Neuron (in vitro differentiated cells): ENCODE measurements at regions not wholly inside any gene's neighbourhood (a gene's known extent, or its start where the extent isn't known, plus 50 kb on each side); places are given as distances from the start of the nearest gene placed in this dataset.
"Not testable (repeated sequence)": the region's sequence is repeated elsewhere in the genome, so short reads cannot be mapped to it uniquely, and the experiment has no call there.

Source experiments
- H2AFZ ChIP-seq: one replicate; pipeline ENCODE4 v1.6.1; 2013; ENCODE audit warnings: low read depth, mild to moderate bottlenecking, inconsistent platforms, low read length, moderate library complexity
- H3K27me3 ChIP-seq: one replicate; pipeline ENCODE4 v1.6.1; 2013; ENCODE audit warnings: low read length; ENCODE audit not compliant: insufficient read depth
- H3K36me3 ChIP-seq: one replicate; pipeline ENCODE4 v1.6.1; 2013; ENCODE audit warnings: low read length; ENCODE audit not compliant: insufficient read depth
- H3K4me1 ChIP-seq: one replicate; pipeline ENCODE4 v1.6.1; 2013; ENCODE audit warnings: low read length; ENCODE audit not compliant: insufficient read depth
- H3K4me3 ChIP-seq: 2 replicates; pipeline ENCODE4 v1.5.1; 2013; ENCODE audit warnings: mild to moderate bottlenecking, low read length, moderate library complexity
- H3K9me3 ChIP-seq: one replicate; pipeline ENCODE4 v1.6.1; 2013; ENCODE audit warnings: low read length

DNA sequence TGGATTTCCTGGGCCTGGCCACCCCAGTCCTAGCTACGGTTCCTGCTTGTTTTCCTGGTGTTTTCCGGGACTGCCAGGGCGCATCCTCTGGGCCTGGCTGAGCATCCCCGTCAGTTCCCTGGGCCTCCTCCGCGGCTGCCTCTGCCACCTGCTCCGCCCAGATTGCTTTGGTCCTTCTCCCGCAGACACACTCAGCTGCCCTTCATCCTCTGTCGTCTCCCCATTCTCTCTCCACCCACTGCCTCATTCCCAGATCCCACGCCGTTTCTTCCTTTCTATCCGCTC lies 153.2 kb upstream of the NBPF19 start:
- not testable (repeated sequence) for H3K36me3 ChIP-seq, H3K27me3 ChIP-seq, H3K4me1 ChIP-seq, H2AFZ ChIP-seq, H3K9me3 ChIP-seq, H3K4me3 ChIP-seq

DNA sequence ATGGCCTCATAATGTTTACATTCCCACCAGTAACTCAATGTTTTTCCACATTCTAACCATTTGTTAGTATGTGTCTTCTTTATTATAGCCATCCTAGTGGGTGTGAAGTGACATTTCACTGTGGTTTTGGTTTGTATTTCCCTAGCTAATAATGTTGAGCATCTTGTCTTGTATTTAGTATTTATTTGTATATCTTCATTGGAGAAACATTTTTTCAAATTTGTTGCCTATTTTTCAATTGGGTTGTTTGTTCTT lies 144.8 kb upstream of the NBPF19 start:
- not testable (repeated sequence) for H2AFZ ChIP-seq, H3K36me3 ChIP-seq, H3K4me3 ChIP-seq, H3K4me1 ChIP-seq, H3K27me3 ChIP-seq, H3K9me3 ChIP-seq

DNA sequence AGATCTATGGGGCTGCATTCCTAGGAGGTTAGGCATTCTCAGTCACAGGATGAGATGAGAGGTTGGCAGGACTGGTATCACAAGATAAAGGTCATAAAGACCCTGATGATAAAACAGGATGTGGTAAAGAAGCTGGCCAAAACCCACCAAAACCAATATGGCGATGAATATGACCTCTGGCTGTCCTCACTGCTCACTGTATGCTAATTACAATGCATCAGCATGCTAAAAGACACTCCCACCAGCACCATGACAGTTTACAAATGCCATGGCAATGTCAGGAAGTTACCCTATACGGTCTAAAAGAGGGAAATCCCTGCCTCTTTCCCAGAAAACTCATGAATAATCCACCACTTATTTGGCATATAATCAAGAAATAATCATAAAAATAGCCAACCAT lies 138.8 kb upstream of the NBPF19 start:
- H3K36me3 ChIP-seq, H3K9me3 ChIP-seq, H3K27me3 ChIP-seq, H3K4me3 ChIP-seq, H3K4me1 ChIP-seq, H2AFZ ChIP-seq: not testable (repeated sequence)

DNA sequence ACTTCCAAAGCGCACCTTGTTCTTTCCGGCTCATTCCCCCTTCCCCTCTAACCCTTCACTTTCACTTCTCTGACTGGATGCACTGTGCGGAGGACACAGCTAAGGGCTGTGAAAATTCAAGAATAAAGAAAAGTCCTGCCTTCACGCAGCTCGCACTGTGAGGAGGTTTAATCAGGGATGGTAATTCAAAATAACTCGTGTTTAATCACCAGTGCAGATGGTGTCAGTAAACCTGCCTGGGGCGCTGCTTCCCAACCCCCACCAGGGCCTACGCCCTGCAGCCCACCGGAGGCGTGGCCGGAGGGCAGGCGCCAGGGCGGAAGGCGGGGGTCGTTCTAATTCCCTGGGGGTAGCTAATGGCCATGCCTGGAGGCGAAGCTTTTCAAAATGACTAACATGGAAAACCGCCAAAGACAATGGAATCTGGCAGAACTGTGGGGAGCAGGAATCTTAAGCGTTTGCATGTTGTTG lies 136.6 kb upstream of the NBPF19 start:
- not testable (repeated sequence) for H3K9me3 ChIP-seq, H3K4me1 ChIP-seq, H3K27me3 ChIP-seq, H3K4me3 ChIP-seq, H3K36me3 ChIP-seq, H2AFZ ChIP-seq

DNA sequence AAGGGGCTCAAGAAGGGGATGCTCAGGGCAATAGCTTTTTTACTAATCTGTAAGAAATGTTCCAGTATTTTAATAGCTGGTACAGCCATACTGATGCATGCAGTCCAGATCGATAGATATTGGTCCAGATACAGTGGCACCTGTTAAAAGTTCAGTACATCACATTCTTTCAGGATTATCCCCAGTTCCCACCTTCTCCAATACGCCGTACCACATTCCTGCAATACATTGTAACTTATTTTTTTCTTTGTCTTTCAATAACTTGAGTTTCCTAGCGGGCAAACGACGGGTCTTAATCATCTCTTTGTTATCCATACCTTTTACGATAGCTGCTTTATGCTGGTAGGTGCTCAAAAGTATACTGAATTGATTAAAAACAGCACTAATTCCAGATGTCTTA lies 136.1 kb upstream of the NBPF19 start:
- not testable (repeated sequence) for H3K9me3 ChIP-seq, H3K4me3 ChIP-seq, H2AFZ ChIP-seq, H3K27me3 ChIP-seq, H3K4me1 ChIP-seq, H3K36me3 ChIP-seq

DNA sequence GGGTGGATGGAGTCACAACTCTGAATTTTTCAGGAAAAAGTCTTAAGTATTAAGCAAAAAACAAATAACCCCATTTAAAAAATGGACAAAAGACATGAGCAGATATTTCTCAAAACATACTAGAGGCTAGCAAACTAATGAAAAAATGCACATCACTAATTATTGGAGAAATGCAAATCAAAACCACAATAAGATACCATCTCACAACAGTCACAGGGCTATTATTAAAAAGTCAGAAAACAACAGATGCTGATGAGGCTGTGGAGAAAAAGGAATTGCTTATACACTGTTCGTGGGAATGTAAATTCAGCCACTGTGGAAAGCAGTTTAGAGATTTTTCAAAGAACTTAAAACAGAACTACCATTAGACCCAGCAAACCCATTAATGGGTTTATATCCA lies 125.4 kb upstream of the NBPF19 start:
- H3K27me3 ChIP-seq, H3K36me3 ChIP-seq, H2AFZ ChIP-seq, H3K4me3 ChIP-seq, H3K9me3 ChIP-seq, H3K4me1 ChIP-seq: not testable (repeated sequence)

DNA sequence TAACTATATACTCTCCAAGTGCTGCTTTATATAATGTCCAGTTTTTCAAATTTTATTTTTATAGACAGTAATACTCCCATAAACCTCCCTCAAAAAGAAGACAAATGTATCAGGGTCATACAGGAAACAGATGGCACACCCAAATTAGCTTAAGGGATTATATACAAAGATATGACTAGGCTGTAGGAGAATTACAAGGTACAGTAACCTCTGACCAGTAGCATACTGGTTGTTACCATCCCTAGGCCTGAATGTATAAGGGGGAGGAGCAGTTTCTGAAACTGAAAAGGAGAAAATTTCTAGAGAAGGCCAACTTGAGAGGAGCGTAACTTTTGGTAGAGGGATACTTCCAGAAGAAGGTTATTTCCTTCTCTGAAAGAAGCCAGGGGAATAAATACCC lies 122.6 kb upstream of the NBPF19 start:
- not testable (repeated sequence) for H2AFZ ChIP-seq, H3K36me3 ChIP-seq, H3K27me3 ChIP-seq, H3K9me3 ChIP-seq, H3K4me1 ChIP-seq, H3K4me3 ChIP-seq

DNA sequence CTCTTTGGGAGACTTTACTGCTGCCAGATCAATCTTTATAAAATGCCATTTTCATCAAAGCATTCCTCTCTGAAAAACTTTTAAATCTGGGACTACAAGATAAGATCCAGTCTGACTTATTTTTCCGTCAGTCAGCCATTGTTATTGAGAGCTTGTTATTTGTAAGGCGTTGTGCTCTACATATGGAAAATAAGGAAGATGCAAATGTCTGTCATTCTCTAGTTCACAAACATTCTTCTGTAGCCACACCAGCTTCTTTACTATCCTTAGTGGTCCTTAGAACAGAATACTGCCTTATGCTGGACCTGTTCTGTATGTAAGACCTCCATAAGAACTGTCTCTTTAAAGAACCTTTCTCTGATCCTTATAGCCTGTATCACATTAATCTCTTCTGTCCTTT lies 120.3 kb upstream of the NBPF19 start:
- not testable (repeated sequence) for H3K4me3 ChIP-seq, H3K4me1 ChIP-seq, H3K9me3 ChIP-seq, H3K27me3 ChIP-seq, H3K36me3 ChIP-seq, H2AFZ ChIP-seq

DNA sequence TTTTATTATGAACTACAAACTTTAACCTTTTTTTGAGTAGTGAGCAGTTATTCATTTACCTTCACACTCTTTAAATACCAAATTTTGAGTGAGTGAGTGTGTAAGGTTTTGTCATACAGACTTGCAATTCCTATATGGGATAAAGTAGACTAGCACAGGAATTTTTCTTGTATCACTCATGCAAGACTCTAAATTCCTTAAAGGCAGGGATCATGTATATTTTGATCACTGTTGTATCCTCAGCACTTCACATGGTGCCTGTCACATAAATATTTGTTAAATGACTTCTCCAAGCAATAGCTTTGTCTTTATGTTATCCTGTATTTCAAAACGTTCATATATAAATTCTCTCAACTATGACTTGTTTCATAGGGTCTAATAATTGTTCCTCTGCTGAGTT lies 119.1 kb upstream of the NBPF19 start:
- not testable (repeated sequence) for H3K4me1 ChIP-seq, H3K27me3 ChIP-seq, H3K4me3 ChIP-seq, H2AFZ ChIP-seq, H3K9me3 ChIP-seq, H3K36me3 ChIP-seq

DNA sequence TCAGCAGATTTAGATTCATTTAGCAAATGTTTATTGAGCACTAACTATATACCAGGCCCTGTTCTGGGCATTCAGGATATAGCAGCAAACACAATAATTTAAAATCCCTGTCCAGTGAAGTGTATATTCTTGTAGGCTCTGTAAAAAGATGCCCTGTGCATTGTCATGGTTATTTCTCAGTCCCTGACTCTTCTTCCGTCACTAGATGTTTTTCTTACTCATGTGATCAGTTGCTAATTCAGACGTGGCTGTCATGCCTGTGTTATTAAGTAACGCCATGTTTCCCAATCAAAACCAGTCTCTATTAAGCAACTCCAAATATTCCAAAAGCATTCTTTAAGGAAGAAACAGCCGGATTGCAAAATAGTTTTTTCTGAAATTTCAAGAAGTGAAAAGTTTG lies 118.7 kb upstream of the NBPF19 start:
- not testable (repeated sequence) for H3K4me3 ChIP-seq, H3K4me1 ChIP-seq, H3K36me3 ChIP-seq, H2AFZ ChIP-seq, H3K27me3 ChIP-seq, H3K9me3 ChIP-seq

DNA sequence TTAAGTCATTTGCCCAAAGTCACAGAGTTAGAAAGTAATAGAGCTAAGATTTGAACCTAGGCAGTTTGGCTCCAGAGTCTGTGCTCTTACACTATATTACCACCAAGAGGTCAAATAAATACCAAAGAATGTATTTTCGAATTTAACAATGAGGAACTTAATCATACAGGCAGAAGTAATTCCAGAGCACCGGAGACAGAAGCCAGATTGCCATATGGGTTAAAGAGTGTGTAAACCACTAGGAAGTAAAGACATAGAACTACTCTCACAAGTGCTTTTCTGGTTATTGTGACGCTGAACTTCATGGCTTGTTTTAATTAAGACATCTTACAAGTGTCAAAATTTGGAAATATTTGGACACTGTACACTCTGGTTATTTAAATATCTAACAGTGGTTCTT lies 114.5 kb upstream of the NBPF19 start:
- not testable (repeated sequence) for H3K36me3 ChIP-seq, H2AFZ ChIP-seq, H3K4me1 ChIP-seq, H3K27me3 ChIP-seq, H3K4me3 ChIP-seq, H3K9me3 ChIP-seq

DNA sequence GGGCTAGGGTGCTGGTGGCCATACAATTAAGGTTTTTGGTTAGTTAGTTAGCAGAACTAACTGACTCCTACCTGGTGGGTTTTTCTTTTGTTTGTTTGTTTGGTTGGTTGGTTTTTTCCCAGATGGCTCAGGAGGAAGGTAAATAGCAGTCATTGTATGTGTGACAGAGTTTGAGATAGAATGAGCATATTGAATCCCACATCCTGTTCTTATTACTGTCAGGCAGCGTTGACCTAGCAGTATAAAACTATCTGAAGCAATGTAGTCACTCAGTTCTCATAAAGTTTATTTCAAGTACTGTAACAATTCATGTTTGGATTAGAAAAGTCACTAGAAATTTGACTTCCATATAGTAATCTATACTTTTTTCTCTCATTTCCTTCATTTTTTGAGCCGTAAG lies 113.5 kb upstream of the NBPF19 start:
- not testable (repeated sequence) for H3K36me3 ChIP-seq, H3K4me3 ChIP-seq, H3K9me3 ChIP-seq, H3K4me1 ChIP-seq, H3K27me3 ChIP-seq, H2AFZ ChIP-seq

DNA sequence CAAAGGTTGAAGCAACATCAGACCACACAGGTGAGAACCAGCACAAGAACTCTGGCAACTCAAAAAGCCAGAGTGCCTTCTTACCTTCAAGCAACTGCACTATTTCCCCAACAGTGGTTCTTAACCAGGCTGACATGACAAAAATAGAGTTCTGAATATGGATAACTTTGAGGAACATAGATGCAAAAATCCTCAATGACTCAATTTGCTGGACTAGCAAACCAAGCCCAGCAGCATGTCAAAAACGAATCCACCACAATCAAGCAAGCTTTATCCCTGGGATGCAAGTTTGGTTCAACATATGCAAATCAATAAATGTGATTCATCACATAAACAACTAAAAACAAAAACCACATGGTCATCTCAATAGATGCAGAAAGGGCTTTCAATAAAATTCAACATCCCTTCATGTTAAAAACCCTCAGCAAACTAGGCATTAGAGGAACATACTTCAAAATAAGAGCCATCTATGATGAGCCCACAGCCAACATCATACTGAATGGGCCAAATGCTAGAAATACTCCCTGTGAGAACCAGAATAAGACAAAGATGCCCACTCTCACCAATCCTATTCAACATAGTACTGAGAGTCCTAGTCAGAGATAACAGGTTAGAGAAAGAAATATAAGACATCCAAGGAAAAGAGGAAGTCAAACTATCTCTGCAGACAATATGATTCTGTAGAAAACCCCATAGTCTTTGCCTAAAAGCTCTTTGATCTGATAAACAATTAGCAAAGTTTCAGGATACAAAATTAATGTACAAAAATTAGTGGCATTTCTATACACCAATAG lies 110.5 kb upstream of the NBPF19 start:
- H3K9me3 ChIP-seq, H3K36me3 ChIP-seq, H3K27me3 ChIP-seq, H3K4me1 ChIP-seq, H2AFZ ChIP-seq, H3K4me3 ChIP-seq: not testable (repeated sequence)

DNA sequence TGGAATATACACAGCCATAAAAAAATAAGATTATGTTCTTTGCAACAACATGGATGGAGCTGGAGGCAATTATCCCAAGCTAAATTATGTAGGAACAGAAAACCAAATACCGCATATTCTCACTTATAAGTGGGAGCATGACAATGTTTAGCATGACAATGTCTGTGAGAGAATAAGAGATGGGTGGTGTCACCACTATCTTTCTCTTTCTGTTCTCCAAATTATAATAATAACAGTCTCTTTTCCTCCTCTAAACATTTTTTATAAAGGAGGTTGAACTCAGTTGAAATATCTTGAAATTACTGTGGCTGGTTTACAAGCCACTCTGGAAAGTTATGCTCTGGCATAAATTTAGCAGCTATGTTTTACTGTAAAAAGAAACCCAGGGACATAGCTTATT lies 108.4 kb upstream of the NBPF19 start:
- H3K9me3 ChIP-seq, H3K36me3 ChIP-seq, H2AFZ ChIP-seq, H3K27me3 ChIP-seq, H3K4me1 ChIP-seq, H3K4me3 ChIP-seq: not testable (repeated sequence)
